ENCODE measurements at regions not wholly inside any gene's neighbourhood (a gene's known extent, or its start where the extent isn't known, plus 50 kb on each side); places are given as distances from the start of the nearest gene placed in this dataset.

DNA sequence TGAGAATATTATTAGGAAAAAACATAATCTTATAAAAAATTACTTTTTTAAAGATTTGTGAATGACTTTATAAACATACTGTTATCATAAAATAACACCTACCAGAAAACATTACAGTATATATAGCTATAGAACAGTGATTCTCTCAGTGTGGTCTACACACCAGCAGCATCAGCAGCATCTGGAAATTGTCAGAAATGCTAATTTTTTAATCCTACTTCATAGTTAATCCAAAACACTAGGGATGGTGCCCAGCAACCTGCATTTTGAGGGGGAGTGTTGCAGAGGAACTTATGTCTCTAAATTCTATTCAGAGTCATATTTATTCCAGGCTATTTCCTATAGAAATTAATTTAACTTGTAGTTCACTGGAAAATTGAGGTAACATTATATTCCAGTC is 1107.8 kb downstream of the IGSF11 start:
- DNase-seq, result no peak

DNA sequence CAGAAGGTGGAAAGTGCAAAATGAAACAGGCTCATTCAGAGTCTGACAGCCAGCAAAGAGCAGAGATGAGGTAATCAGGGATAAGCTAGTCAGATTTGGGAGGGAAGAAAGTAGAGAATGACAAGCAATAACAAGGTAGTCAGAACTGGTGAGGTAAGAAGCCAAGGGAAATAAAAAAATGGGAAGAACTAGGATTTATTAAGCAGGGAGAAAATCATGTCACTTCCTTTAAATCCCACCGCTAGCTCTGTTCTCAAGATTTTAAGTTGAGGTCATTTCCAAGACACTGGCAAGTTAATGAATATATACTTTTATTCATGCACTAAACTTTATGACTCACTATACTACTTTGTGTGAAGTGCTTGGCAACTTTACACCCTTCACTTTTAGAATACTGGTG is 1106.8 kb downstream of the IGSF11 start:
- DNase-seq, result no peak

DNA sequence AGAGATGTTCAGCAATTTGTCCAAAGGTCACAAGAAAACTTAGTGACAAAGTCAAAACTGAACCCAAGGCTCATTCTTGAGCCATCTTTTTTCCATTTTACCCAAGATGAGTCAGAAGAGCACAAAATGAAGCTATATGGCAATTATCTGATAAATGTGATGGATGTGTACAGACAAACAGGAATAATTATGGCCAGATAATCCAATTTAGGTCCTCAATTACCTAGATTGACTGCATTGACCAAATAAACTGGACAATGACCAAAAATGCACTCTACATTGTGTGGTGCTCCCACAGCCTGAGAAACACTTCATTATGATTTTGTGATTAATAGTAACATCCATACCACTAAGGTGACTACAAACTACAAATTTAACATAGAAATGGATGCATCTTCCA is 1105.8 kb downstream of the IGSF11 start:
- no peak for DNase-seq

DNA sequence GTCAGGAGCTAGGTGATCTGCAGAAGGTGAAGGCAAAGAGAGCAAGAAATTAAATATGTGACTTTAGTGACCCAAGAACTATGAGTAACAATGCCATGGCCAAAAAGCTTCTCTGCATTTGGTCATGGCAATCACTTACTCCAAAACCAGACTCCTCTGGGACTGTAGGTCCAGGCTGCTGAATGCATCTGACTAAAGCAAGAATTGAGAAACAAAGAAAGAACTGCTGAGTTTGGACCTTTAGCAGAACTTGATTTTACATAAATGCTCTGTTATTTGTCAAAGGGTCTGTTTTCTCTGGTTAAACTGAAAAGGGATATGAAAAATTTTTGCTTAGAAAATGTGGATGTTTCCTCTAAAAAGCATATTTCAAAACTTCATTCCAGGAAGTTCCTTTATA is 1102.2 kb downstream of the IGSF11 start:
- no peak for DNase-seq

DNA sequence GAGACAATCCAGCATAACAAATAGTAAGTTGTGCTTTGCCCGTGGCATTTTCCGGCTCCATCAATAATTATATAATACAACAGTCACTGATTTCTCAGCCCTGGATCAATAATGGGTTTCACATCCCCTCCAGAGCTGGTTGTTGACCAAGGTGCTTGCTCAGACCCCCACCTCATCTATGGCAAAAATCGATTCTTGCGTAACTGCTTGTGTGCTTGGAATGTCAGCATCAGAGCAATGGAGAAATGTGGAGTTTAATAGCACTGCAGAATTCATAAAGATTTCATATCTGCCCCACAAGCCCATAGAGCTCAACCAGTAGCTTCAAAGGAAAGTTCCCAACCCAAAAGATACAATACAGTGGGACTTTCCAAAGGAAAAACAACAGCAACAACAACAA is 1098.5 kb downstream of the IGSF11 start:
- DNase-seq, result no peak

DNA sequence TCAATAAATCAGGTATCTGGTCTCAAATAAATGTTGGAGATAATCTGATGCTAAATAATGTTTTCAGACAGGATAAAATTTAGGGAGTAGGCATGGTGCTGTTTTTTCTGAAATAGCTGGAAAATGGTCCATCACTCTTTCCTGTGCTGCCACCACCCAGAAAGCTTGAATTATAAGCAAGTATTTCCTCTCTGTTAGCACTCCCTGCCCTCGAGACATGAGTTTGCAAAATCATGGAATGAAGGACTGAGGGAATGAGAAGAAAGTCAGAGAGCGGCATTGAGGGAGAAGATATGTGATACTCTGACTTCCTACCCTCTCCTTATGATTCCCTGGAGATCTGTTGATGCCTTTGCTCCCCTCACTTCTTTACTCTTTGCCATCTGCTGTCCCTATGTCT is 1095.7 kb downstream of the IGSF11 start:
- no peak for DNase-seq

DNA sequence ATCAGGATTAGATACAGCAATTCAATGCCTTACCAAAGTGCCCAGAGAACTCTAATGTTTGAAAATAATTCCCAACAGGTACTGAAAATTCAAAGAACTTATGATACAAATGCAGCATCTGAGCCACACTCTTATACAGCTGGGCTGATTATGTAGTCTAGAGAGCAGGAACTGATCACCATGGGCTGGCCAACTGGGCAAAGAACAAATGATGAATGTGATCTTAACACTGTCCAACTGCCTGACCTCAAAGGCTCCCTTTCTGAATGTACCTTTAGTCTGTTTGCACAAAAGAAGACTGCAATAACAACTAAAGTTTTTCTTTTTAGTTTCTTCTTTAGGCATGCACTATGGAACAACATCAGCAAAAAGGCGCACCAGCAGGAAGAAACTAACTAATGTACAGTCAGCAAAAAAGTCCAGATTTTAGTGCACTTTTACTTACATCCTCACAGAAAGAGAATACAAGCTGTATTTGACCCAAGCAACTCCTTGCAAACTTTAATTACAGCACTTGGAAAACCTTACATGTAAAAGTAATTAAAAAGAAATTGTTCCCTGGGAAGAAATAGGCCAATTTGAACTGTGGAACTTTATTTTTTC is 1095.1 kb downstream of the IGSF11 start:
- no peak for DNase-seq

DNA sequence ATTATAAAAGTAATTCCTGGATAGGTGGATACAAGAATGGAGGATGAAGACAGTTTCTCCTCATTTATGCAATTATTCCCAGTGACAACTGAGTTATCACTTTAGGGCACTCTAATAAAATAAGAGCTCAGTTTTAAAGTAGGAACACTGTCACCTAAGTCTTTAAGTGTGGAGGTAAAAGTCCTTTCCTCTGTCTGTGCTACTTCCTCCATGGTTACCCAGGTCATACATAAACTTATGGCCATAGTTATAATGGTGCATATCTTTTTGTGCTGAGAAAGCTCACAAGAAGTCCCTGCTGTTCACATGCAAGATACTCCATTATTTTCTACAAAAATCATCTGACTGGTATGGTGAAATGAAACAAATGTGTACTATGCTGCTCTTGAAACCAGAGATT is 1093.6 kb downstream of the IGSF11 start:
- no peak for DNase-seq

DNA sequence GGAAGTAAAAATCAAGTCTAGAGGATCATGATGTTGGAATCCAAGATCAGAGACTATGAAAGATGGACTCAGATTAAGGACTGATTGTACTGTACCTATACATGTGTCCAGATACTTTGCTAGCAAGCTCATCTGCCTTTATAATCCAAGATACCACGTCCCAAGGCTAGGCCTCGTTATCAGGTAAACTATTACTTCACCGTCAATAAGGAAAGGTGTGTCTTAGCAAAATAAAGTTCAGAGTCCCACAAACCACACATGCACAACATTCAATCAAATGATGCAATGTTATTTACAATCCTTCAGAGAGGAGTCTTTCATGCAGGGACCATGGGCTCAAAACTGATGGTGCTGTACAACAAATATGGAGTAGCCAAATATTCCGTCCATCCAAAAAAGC is 1092.9 kb downstream of the IGSF11 start:
- DNase-seq, result no peak

DNA sequence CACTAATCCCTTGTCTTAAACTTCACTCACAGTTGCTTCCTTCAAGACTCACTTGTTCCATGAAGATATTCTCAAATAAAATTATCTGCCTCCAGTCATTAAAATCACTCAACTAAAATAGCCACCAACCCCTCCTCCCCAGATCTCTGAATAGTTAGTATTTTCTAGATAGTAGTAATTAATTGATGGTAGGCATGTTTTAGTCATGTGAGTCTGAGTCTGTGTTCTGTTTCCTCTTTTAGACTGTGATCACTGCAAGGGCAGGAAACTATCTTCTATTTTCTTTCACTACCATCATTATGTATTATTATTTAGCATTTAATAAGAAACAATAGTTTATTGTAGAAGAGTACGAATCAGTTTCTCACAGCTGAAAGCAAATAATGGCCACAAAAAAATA is 1080.5 kb downstream of the IGSF11 start:
- DNase-seq, result no peak

DNA sequence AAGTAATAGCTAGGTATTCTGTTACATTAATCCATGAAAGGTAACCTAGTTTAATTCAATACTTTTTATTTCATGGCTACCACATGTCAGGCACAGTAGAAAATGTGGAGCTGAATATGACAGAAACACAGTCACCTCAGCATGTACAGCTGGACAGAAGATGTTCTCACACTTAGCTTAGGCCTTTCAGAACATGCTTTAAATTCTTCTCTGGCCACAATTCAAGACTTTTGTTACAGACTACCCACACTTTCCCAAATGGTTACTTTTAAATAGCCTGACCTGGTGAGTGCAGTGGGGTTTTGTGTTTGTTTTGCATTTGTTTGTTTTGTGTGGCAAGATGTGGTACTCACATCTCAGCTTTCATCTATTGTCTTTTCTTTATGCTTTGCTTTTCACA is 1079.5 kb downstream of the IGSF11 start:
- no peak for DNase-seq

DNA sequence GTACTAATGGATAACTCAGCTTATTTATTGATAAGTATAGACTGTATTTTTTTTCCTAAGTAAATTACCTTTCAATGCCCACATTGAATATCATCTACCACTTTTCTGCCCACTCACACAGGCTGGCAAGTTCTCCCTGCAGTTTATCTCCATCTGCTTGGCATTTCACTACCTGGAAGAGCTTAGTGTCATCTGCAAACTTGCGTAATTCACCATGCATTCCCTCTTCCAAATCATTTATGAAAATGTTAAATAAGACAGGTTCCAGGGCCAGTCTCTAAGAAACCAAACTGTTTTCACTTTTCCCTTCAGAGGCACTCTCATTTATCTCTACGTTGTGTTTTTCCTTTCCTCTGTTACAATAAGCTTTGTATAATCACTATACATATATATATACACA is 1076.6 kb downstream of the IGSF11 start:
- no peak for DNase-seq

DNA sequence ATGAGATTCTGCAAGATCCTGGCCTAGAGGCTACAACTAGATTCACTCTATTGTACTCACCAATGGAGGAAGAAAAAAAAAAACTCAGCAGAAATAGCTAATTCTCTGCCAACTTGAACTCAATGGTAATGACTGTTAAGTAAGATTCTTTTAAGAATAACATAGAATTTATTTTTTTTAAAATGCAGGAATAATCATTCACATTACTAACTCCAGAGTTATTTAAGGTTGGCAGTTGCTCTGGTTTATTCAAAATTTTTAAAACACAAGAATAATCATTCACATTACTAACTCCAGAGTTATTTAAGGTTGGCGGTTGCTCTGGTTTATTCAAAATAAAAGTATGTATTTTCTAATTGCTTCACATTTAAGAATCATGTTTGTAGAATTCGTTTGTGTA is 1071.9 kb downstream of the IGSF11 start:
- DNase-seq, result no peak

DNA sequence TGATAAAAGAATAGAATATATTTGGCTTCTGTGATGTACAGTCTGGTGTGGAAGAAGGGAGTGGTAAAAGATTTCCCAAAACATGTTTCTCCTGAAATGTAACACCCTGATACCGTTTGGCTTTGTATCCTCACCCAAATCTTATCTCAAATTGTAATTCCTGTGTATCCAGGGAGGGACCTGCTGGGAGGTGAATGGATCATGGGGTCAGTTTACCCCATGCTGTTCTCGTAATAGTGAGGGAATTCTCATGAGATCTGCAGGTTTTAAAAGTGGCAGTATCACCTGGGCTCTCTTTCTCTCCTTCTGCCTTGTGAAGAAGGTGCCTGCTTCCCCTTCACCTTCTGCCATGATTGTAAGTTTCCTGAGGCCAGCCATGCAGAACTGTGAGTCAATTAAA is 1070.8 kb downstream of the IGSF11 start:
- DNase-seq, result no peak

DNA sequence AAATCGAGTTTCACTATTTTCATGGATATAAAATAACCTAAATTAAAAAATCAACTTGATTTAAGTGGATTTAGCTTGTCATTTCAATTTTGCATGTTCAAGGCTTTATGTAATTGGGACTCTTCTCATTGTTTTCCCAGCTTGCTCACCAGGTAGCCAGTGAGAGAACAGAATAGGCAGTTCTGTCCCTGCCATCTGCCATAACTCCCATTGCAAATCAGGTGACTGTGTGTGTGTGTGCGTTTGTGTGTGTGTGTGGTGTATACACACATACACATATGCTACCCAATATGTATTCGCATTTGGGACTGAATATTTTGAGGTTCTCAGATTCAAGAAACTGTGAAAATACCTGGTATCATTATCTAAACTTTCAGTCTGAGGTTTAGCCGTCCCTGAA is 1069.8 kb downstream of the IGSF11 start:
- DNase-seq, result no peak

DNA sequence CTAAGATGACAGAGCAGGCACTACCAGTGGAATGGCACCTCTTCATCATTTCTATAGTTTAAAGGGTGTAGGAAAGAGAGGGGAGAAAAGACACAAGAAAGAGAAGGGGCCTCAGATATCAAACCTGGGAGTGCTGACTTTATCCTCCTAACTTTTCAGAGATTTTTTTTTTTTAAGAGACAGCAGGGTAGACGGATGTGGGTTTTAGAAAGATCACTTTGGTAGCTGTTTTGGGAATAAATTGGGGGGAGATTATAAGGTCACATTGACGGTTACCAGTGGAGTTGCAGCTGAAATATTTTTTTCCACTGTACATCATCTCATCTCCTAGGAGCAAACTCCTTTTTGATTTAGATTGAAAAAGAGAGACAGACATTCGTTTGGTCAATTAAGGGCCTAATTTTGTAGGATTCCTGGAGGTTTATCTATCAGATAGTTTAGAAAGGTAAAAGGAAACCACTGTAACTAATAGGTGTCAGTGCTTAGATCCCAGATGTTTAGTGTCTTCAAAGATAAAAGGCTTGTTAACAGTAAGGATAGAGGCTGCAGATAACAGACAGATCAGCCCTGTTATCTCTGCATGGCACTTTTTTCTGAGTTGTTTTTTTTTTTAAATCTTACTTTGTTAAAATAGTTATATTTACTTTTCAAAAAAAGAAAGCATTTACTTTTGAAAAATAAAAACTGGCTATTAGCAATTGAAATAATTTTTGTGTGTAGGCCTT is 1057.0 kb downstream of the IGSF11 start:
- no peak for DNase-seq

DNA sequence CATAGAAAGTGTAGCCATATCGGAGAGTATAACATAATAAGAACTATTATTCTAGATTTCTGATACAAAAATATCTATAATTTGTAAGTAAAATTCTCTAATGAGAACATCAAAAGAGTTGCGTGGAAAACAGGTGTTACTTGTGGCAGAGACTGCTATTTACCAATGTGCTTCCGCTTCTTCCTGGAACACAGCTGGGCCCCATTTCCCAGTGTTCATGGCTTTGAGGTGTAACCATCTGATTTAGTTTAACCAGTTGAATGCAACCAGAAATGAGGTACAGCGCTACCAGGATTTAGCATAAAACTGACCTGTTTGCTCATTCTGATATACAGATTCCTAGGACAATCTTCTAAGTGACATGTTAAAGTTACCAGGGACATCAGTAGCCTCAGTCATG is 1055.2 kb downstream of the IGSF11 start:
- no peak for DNase-seq

DNA sequence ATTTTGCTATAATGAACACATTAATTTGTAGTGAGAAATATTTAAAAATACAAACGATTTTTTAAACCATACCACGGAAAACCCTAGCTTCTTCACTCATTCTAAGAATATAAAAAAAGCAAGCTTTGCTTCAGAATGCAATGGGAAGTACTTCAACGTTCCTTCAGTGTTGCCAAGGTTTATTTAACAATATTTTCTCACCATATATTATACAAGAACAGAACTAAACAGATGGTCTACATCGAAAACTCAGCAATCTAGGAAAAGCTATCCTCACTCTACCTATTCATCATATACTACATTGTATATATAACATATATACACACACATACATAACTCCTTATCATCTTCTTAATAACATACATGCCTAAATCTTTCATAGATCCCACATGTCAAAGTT is 1047.4 kb downstream of the IGSF11 start:
- DNase-seq, result no peak

DNA sequence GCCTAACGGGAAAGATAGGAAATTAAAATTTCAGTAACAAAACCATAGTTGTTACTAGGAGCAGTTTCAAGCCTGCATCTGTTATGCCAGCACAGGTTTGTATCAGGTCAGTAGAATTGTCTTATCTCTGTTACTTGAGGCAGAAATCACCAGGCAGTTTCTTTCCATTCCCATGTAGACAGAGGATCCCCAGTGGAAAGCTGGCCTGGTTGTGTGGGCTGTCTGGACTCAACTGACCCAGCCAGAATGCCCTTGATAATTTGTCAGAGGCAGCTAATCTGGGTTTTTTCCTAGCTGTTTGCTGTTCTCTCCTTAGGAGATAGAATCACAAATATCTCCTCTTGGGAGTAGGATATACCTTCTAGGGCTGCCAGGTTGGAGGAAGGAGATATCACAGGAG is 1044.7 kb downstream of the IGSF11 start:
- DNase-seq, result no peak

DNA sequence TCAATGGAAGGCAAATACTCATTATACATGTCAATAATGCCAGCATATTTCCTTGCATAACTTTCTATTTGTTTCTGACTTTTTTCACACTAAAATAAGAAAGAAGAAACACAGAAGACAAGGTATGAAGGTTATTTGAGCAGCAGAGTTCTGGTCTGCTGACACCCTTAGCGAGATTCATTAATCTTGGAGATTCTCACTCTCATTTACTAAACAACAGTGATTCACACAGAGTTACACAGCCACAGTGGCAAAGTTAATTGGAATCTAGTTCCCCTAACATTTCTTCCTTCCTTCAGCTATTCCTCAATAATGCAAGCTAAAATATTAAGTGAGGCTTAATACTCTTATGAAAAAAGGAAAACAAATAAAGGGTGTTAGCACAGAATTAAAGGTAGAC is 1044.0 kb downstream of the IGSF11 start:
- DNase-seq, result no peak

DNA sequence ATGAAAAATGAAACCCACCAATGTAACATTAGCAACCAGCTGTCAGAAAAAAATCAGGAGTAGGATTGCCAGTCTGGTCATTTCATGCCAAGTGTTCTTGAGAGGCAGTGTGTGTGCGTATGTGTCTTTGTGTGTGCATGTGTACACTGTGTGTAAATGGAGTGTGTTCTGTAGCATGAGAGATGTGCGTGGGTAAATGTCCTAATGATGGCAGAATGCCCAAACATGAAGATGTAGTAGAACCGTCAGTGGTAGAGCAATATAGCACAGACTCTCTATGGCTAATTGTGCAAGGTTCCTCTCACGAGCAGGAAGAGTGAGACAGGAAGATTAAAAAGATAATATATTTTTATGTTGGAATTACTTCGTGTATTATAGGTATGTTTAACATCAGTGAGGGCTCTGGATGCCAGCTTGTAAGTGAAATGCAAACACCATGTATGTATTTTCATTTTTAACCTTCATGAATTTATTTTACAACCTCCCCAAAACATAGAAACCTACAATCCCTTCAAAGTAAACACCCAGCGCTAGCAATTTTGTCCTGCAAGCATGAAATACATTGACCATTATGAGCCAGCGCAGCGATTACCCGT is 1038.7 kb downstream of the IGSF11 start:
- no peak for DNase-seq

DNA sequence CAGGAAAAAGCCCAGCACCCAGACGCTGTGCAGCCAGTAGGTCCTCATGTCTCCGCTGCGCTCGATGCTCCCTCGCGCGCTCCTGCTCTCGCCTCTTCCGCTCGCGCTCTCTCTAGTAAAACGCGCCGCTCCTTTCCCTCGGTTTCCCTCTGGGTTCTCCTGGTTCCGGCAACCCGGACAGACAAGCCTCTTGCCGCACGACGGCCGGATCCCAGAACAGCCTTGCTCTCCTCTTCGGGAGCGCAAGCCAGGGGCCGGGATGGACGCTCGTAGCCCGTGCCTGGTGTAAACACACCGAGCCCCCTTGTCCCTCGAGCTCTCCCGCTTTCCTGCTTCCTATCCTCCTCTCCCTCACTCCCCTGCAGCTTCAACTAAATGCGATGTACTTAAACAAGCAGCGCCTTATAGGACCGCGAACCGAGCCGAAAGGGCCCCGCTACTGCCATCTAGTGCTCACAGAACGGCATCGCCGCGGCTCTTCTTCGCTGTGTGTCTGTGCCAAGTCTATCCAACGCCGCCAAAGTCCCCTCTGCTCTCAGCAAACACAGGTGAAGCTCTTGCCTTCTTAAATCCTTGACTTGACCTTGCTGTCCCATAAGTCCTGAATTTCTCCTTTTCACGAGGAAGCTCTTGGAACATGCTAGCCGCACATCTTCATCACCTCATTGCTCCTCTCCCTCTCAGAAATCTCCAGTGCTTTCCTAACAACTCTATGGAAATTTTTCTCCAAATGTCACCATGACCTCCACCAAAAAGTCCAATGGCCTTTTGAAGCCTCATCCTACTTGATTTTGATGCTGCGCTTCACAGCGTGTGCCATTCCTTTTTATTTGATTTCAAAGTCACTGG is 1037.2 kb downstream of the IGSF11 start:
- DNase-seq, result peak; percentile 70 to 78 (median 72)

DNA sequence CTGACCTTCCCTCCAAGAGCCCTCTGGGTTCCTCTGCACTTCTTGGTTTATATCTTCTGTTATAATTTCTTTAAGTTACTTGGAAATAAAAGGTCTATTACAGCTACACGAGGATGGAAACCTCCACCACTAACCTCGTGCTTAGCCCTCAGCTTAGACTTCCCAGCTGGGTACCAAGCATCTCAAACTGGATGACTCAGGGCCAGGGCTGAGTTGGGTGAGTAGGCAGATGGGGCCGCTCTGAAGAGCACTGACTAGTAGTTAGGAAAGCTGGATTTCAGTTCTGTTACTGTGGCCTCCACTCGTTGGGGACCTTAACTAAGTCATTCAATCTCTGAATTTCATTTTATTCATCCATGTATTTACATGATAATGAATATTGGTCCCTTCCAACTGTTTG is 1036.6 kb downstream of the IGSF11 start:
- no peak for DNase-seq

DNA sequence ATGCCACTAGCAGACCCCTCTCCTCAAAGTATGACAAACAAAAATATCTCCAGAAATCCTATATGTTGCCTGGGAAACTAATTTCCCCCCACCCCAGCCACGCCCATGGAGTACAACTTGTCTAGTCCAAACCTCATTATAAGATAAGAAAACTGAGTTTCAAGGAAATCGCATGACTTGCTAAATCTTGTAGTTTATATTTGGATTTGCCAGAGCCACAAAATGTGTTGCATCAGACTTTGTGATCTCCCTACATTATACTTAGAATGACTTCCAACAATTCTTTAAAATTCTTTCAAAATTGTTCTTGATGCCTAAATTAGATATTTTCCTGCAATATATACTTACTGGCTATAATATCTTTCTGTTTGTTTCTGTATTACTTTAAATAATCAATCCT is 1034.4 kb downstream of the IGSF11 start:
- DNase-seq, result no peak
